ENCODE measurements at regions not wholly inside any gene's neighbourhood (a gene's known extent, or its start where the extent isn't known, plus 50 kb on each side); places are given as distances from the start of the nearest gene placed in this dataset.

DNA sequence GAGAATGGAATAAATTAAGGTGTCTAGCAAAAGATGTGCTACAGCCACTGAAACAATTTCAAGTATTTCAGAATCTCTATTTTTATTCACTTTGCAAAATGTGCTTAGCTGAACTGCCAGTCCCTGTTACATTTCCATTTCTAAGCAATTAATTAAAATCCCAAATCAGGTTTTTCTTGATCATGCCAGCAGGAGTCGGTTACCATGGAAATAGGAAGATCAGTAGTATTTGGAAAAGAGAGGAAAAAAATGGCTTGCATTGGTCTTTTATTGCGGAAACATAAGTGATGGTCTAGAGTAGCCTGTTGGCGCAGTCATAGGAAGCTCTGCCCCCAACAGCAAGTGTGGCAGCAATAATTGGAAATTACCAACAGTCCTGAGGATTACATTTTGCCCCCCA, 867.1 kb downstream of the GATA3 start:
- Histone ChIP-seq H3K27ac (no peak overlapping the region), H3K9me3 (no peaks in the 10 kb centered on the region), H3K27me3 (no peaks in the 10 kb centered on the region), H3K36me3 (no peaks in the 10 kb centered on the region), H3K4me3 (no peak overlapping the region), H3K4me1 (no peaks in the 10 kb centered on the region)
- no peak for TF ChIP-seq CTCF (IDR thresholded peaks at IDR 0.05)
- intact Hi-C loops (cut with DNase I; ENCODE audit: low total_unique reads): no loop called here
- DNase-seq: no peak

DNA sequence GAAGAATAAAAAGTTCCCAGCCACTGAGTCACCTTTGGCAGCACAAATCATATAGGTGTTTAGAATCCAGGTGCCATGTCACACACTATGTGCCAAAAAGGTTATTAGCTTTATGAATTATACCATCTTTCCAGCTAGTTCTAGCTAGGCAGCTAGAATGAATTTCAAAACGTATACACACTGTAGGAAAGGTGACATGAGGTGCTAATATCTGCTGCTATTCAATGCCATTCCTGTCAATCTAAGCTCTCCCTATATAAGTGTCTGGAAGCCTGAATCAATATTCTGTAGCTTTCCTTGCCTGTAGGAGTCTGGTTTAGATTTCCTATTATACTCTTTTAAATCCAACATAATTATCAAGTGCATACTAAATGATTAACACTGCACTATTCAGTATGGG, 868.6 kb downstream of the GATA3 start:
- H3K4me1 ChIP-seq: no peaks in the 10 kb centered on the region
- no peaks in the 10 kb centered on the region for H3K27me3 ChIP-seq
- no peak for DNase-seq
- no peak overlapping the region for H3K27ac ChIP-seq
- H3K4me3 ChIP-seq: no peak overlapping the region
- H3K36me3 ChIP-seq: no peaks in the 10 kb centered on the region
- intact Hi-C loops (cut with DNase I; ENCODE audit: low total_unique reads): no loop called here
- H3K9me3 ChIP-seq: no peaks in the 10 kb centered on the region
- no peak for TF ChIP-seq CTCF (IDR thresholded peaks at IDR 0.05)

DNA sequence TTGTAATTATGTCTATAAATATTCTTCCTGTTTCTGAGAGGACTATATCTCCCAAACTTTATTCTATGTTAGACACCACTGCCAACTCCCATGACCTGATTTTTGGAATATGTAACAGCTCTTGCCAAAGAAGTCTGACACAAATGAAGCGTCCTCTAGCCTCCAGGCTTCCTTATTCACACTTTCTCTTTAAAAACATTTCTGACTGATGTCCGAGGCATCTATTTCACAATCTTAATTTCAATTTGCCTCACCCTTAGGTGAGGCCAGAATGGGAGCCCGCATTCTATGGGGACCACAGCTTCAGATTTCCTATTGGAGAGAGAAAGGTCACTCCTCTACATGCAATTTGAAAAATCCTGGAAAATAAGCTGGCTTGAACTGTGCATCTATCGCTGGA, 873.2 kb downstream of the GATA3 start:
- intact Hi-C loops (cut with DNase I; ENCODE audit: low total_unique reads): no loop called here
- H3K27ac ChIP-seq: no peak overlapping the region
- no peak overlapping the region for H3K4me3 ChIP-seq
- DNase-seq: no peak
- TF ChIP-seq CTCF (IDR thresholded peaks at IDR 0.05): no peak
- H3K4me1 ChIP-seq: no peaks in the 10 kb centered on the region
- H3K36me3 ChIP-seq: no peaks in the 10 kb centered on the region
- no peaks in the 10 kb centered on the region for H3K9me3 ChIP-seq
- no peaks in the 10 kb centered on the region for H3K27me3 ChIP-seq

- no peak overlapping the region for H3K4me3 ChIP-seq
Observed at GRCh38 chr10:8946451-8946850, 892.0 kb downstream of the GATA3 start.

GRCh38 chr10:8950978-8951377, 896.5 kb downstream of the GATA3 start:
- no peak for DNase-seq
- no peaks in the 10 kb centered on the region for H3K9me3 ChIP-seq
- intact Hi-C loops (cut with DNase I; ENCODE audit: low total_unique reads): no loop called here
- H3K36me3 ChIP-seq: no peaks in the 10 kb centered on the region
- no peaks in the 10 kb centered on the region for H3K27me3 ChIP-seq
- no peaks in the 10 kb centered on the region for H3K4me1 ChIP-seq
- H3K4me3 ChIP-seq: no peak overlapping the region
- no peak overlapping the region for H3K27ac ChIP-seq
- no peak for TF ChIP-seq CTCF (IDR thresholded peaks at IDR 0.05)

More at GRCh38 chr10:8946451-8946850, 892.0 kb downstream of the GATA3 start:
- H3K27me3 ChIP-seq: no peaks in the 10 kb centered on the region
- no peaks in the 10 kb centered on the region for H3K9me3 ChIP-seq
- H3K4me1 ChIP-seq: no peaks in the 10 kb centered on the region
- DNase-seq: no peak
- TF ChIP-seq CTCF (IDR thresholded peaks at IDR 0.05): no peak
- H3K36me3 ChIP-seq: no peaks in the 10 kb centered on the region
- intact Hi-C loops (cut with DNase I; ENCODE audit: low total_unique reads): no loop called here
- H3K27ac ChIP-seq: no peak overlapping the region

DNA sequence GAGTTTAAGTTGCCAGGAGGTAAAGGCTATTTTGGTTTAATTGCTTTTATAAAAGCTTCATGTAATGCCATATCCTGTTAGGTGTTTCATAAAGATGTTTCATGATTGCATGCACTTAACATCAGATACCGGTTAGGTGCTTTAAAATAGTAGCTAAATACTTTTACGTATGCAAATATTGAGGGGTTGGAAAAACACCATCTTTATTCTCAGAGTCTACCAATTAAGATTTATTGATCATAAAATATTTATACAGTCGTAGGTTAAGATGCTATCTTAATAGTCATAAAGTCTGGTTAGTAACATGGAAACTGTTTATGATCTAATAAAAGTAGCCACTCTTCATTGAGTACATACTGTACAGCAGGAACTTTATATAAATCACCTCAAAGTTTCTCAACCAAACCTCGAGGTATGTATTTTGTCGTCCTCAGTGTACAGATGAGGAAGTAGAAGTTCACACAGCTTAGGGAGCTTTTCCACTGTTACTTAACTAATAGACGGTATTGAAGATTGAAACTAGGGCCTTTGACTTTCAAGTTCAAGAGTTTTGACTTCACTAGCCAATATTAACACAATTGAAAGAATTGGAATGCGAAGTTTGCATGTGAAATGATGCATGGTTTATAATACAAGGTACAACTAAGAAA, 897.1 kb downstream of the GATA3 start:
- Histone ChIP-seq H3K36me3 (no peaks in the 10 kb centered on the region), H3K27ac (no peak overlapping the region), H3K27me3 (no peaks in the 10 kb centered on the region), H3K4me1 (no peaks in the 10 kb centered on the region), H3K4me3 (no peak overlapping the region), H3K9me3 (no peaks in the 10 kb centered on the region)
- no peak for TF ChIP-seq CTCF (IDR thresholded peaks at IDR 0.05)
- intact Hi-C loops (cut with DNase I; ENCODE audit: low total_unique reads): no loop called here
- DNase-seq: no peak

All from tibial artery (tissue), 4 donors.